IMR-90 (cell line): ENCODE measurements at regions not wholly inside any gene's neighbourhood (a gene's known extent, or its start where the extent isn't known, plus 50 kb on each side); places are given as distances from the start of the nearest gene placed in this dataset.

Experiments
- ATAC-seq: fragments of 200-7000 bp; cut with Tn5 transposase; 2 replicates; pipeline ENCODE4 v1.9.1; 2020; ENCODE audit warnings: low read depth, mild to moderate bottlenecking, moderate library complexity
- BruUV-seq: library from RNA; stranded (reverse); fragments of 400-500 nt; replicated peaks from 2 replicates; lab custom pipeline; 2021; lab: Mats Ljungman, UMichigan
- CTCF ChIA-PET: fragments of 300-600 bp; formaldehyde crosslinking; extraction: SDS; loops from one replicate; lab custom pipeline; 2021; ENCODE audit warnings: antibody characterized with exemption; lab: Yijun Ruan, JAX
- POLR2A ChIA-PET: fragments of 300-600 bp; sonication (Branson Sonifier 250); formaldehyde crosslinking; loops from one replicate; lab custom pipeline; 2022; ENCODE audit warnings: antibody characterized with exemption; ENCODE audit not compliant: unreplicated experiment; lab: Charles Lee
- DNase-seq: peaks from one replicate; pipeline ENCODE4 v3.0.0; 2013
- H2AFZ ChIP-seq: replicated peaks from 2 replicates; pipeline ENCODE3; 2013; ENCODE audit warnings: low read length, mild to moderate bottlenecking; ENCODE audit not compliant: poor library complexity
- H2AK5ac ChIP-seq: 2 replicates; pipeline ENCODE4 v1.6.1; 2013; ENCODE audit warnings: low read depth, low read length, inconsistent platforms
- H2AK9ac ChIP-seq: replicated peaks from 2 replicates; pipeline ENCODE3; 2013; ENCODE audit warnings: mild to moderate bottlenecking, low read depth, low read length, moderate library complexity; ENCODE audit not compliant: poor library complexity
- H2BK120ac ChIP-seq: 2 replicates; pipeline ENCODE4 v1.6.1; 2013; ENCODE audit warnings: low read depth, low read length, inconsistent platforms
- H2BK15ac ChIP-seq: 3 replicates; pipeline ENCODE4 v1.6.1; 2013; ENCODE audit warnings: low read depth, low read length, inconsistent platforms
- H2BK20ac ChIP-seq: 2 replicates; pipeline ENCODE4 v1.6.1; 2013; ENCODE audit warnings: low read depth, mild to moderate bottlenecking, inconsistent platforms, low read length, moderate library complexity
- H2BK5ac ChIP-seq: 2 replicates; pipeline ENCODE4 v1.6.1; 2013; ENCODE audit warnings: mild to moderate bottlenecking, low read depth, low read length, inconsistent platforms; ENCODE audit not compliant: poor library complexity, severe bottlenecking
- H3K14ac ChIP-seq: replicated peaks from 2 replicates; pipeline ENCODE4 v1.6.1; 2013; ENCODE audit warnings: low read depth, low read length, inconsistent platforms
- H3K18ac ChIP-seq: 2 replicates; pipeline ENCODE4 v1.6.1; 2013; ENCODE audit warnings: low read depth, low read length, control low read depth
- H3K23ac ChIP-seq: 2 replicates; pipeline ENCODE4 v1.6.1; 2013; ENCODE audit warnings: low read depth, low read length, inconsistent platforms
- H3K27ac ChIP-seq: 2 replicates; pipeline ENCODE4 v1.5.1; 2013; ENCODE audit warnings: mild to moderate bottlenecking, control low read depth, low read length; ENCODE audit not compliant: insufficient read depth
- H3K27me3 ChIP-seq: 2 replicates; pipeline ENCODE4 v1.6.1; 2013; ENCODE audit warnings: low read length; ENCODE audit not compliant: control insufficient read depth, insufficient read depth
- H3K36me3 ChIP-seq: 2 replicates; pipeline ENCODE4 v1.6.1; 2013; ENCODE audit warnings: low read length, mixed read lengths; ENCODE audit not compliant: control insufficient read depth, insufficient read depth
- H3K4ac ChIP-seq: 2 replicates; pipeline ENCODE4 v1.6.1; 2013; ENCODE audit warnings: low read depth, low read length, inconsistent platforms
- H3K4me1 ChIP-seq: 2 replicates; pipeline ENCODE4 v1.6.1; 2013; ENCODE audit warnings: low read length, mixed read lengths; ENCODE audit not compliant: control insufficient read depth, insufficient read depth
- H3K4me2 ChIP-seq: 2 replicates; pipeline ENCODE4 v1.6.1; 2013; ENCODE audit warnings: low read depth, mild to moderate bottlenecking, control low read depth, low read length, moderate library complexity
- H3K4me3 ChIP-seq: 2 replicates; pipeline ENCODE4 v1.5.1; 2013; ENCODE audit warnings: low read depth, mild to moderate bottlenecking, control low read depth, low read length, moderate library complexity; ENCODE audit not compliant: insufficient read depth
- H3K56ac ChIP-seq: 2 replicates; pipeline ENCODE4 v1.6.1; 2013; ENCODE audit warnings: low read length, inconsistent platforms; ENCODE audit not compliant: insufficient read depth; ENCODE audit errors: extremely low read depth
- H3K79me1 ChIP-seq, 2 experiments: 2 replicates each; pipeline ENCODE4 v1.6.1; 2013; ENCODE audit warnings: low read length in 2 of 2, inconsistent platforms in 1 of 2, low read depth in 1 of 2
- H3K9ac ChIP-seq: 2 replicates; pipeline ENCODE4 v1.6.1; 2013; ENCODE audit warnings: low read depth, low read length, control low read depth
- H3K9me1 ChIP-seq: 2 replicates; pipeline ENCODE4 v1.6.1; 2013; ENCODE audit warnings: low read length, inconsistent platforms; ENCODE audit not compliant: insufficient read depth
- H3K9me3 ChIP-seq: 2 replicates; pipeline ENCODE4 v1.6.1; 2013; ENCODE audit warnings: low read length; ENCODE audit not compliant: control insufficient read depth, insufficient read depth
- H4K20me1 ChIP-seq: 2 replicates; pipeline ENCODE4 v1.6.1; 2013; ENCODE audit warnings: low read length, inconsistent platforms; ENCODE audit not compliant: insufficient read depth
- H4K5ac ChIP-seq: 2 replicates; pipeline ENCODE4 v1.6.1; 2013; ENCODE audit warnings: mild to moderate bottlenecking, low read depth, low read length, control low read depth
- H4K8ac ChIP-seq, 2 experiments: 2 replicates each; pipeline ENCODE4 v1.6.1; 2013; ENCODE audit warnings: low read depth in 2 of 2, low read length in 2 of 2, control low read depth in 1 of 2, inconsistent platforms in 1 of 2
- H4K91ac ChIP-seq: 2 replicates; pipeline ENCODE4 v1.6.1; 2013; ENCODE audit warnings: low read depth, low read length, inconsistent platforms; ENCODE audit not compliant: insufficient read depth
- BHLHE40 ChIP-seq: fragments of 150-350 bp; IDR thresholded peaks from 2 replicates; pipeline ENCODE4 v1.6.1; 2016; ENCODE audit warnings: mild to moderate bottlenecking, low read depth, low read length
- CEBPB ChIP-seq: IDR thresholded peaks from 2 replicates; pipeline ENCODE4 v1.6.1; 2012; ENCODE audit warnings: low read depth, low read length, improper control_type of control experiment
- CTCF ChIP-seq: conservative IDR thresholded peaks from 2 replicates; pipeline ENCODE4 v1.5.1; 2012; ENCODE audit warnings: mild to moderate bottlenecking, low read depth, low read length, improper control_type of control experiment
- FOS ChIP-seq: fragments of 150-350 bp; IDR thresholded peaks from 2 replicates; pipeline ENCODE4 v1.6.1; 2016; ENCODE audit warnings: low read depth, low read length
- MAZ ChIP-seq: IDR thresholded peaks from 2 replicates; pipeline ENCODE4 v1.6.1; 2012; ENCODE audit warnings: low read depth, mild to moderate bottlenecking, low read length, improper control_type of control experiment, moderate library complexity, borderline replicate concordance
- NFE2L2 ChIP-seq: fragments of 150-350 bp; IDR thresholded peaks from 2 replicates; pipeline ENCODE4 v1.6.1; 2016; ENCODE audit warnings: low read depth, mild to moderate bottlenecking, low read length
- POLR2A ChIP-seq: IDR thresholded peaks from 2 replicates; pipeline ENCODE4 v1.6.1; 2012; ENCODE audit warnings: mild to moderate bottlenecking, low read depth, low read length
- RAD21 ChIP-seq: IDR thresholded peaks from 2 replicates; pipeline ENCODE4 v1.6.1; 2012; ENCODE audit warnings: low read length, improper control_type of control experiment
- RFX5 ChIP-seq: IDR thresholded peaks from 2 replicates; pipeline ENCODE4 v1.8.0; 2012; ENCODE audit warnings: low read depth, mild to moderate bottlenecking, low read length, moderate library complexity
- SMC3 ChIP-seq: fragments of 150-350 bp; IDR thresholded peaks from 2 replicates; pipeline ENCODE4 v1.6.1; 2016; ENCODE audit warnings: low read depth, mild to moderate bottlenecking, antibody characterized with exemption, low read length, moderate library complexity
- WGBS, 2 experiments: methylation state at CpG; one replicate each; pipeline versions ENCODE4 v1.1.5 to v1.1.7; 2013; ENCODE audit warnings: missing lambda C conversion rate in 2 of 2; ENCODE audit not compliant: insufficient read length in 1 of 2; ENCODE audit errors: extremely low coverage in 2 of 2; 5-methylcytosine and 5-hydroxymethylcytosine counted together
- dilution Hi-C: fragments of 300-500 bp; cut with HindIII; formaldehyde crosslinking; loops from one replicate; pipeline ENCODE4 v1.14.3; 2018; ENCODE audit warnings: low sequenced_read_pairs; ENCODE audit not compliant: unreplicated experiment
- in situ Hi-C: fragments of 300-500 bp; cut with MboI; formaldehyde crosslinking; loops from 3 replicates; pipeline ENCODE4 v1.14.3; 2019; ENCODE audit warnings: low sequenced_read_pairs, inconsistent platforms, mixed read lengths
- intact Hi-C: fragments of 100-400 bp; cut with micrococcal nuclease; formaldehyde crosslinking; loops from 2 replicates; pipeline ENCODE4 v1.10.0; 2022

GRCh38 chr2:16764487-16764886 lies 98.9 kb upstream of the CYRIA start:
- H3K9me3 ChIP-seq = no peaks in the 10 kb centered on the region
- dilution Hi-C loops (no loop called here), in situ Hi-C loops (loop anchor here (25.0 kb wide), 1 partner anchor 898 kb away; no protein-coding TSS in a partner anchor), intact Hi-C loops (no loop called here)
- H2AK5ac ChIP-seq = no peak overlapping the region
- H2BK5ac ChIP-seq = no peak overlapping the region
- ATAC-seq (no peak), DNase-seq (no peak)
- H3K14ac ChIP-seq = no peak overlapping the region
- H3K9me1 ChIP-seq = no peaks in the 10 kb centered on the region
- H3K18ac ChIP-seq = no peak overlapping the region
- no peaks in the 10 kb centered on the region for H3K4me1 ChIP-seq
- peaks cover 2% of the 10 kb centered on the region; the same call in 1 of the 2 replicates for H3K27me3 ChIP-seq
- H4K91ac ChIP-seq = no peak overlapping the region
- no peak overlapping the region for H2BK120ac ChIP-seq
- no peak overlapping the region for H4K5ac ChIP-seq
- H3K4ac ChIP-seq = no peak overlapping the region
- H2AK9ac ChIP-seq = no peak overlapping the region
- H3K4me2 ChIP-seq = no peak overlapping the region
- no peak for TF ChIP-seq CTCF
- no peak for TF ChIP-seq MAZ
- TF ChIP-seq NFE2L2 = no peak
- no peak for TF ChIP-seq SMC3
- TF ChIP-seq BHLHE40 = no peak
- no peak for TF ChIP-seq POLR2A
- TF ChIP-seq RFX5 = no peak
- TF ChIP-seq FOS = no peak
- TF ChIP-seq CEBPB = no peak
- TF ChIP-seq RAD21 = no peak
- H2AFZ ChIP-seq = no peak overlapping the region
- no peak overlapping the region for H4K8ac ChIP-seq
- H3K9ac ChIP-seq = no peak overlapping the region
- no peaks in the 10 kb centered on the region for H3K79me1 ChIP-seq
- POLR2A ChIA-PET = no interaction called here
- no TSS peak for BruUV-seq
- no CpG with 5 or more reads among the region's 4 CpGs for WGBS, 2 experiments
- H3K36me3 ChIP-seq = no peaks in the 10 kb centered on the region
- no peak overlapping the region for H2BK15ac ChIP-seq
- no peak overlapping the region for H3K23ac ChIP-seq
- H2BK20ac ChIP-seq = no peak overlapping the region
- CTCF ChIA-PET = no interaction called here
- H3K27ac ChIP-seq = no peak overlapping the region
- no peaks in the 10 kb centered on the region for H4K20me1 ChIP-seq
- H3K56ac ChIP-seq = no peak overlapping the region
- H3K4me3 ChIP-seq = no peak overlapping the region
